ENCODE measurements at regions not wholly inside any gene's neighbourhood (a gene's known extent, or its start where the extent isn't known, plus 50 kb on each side); places are given as distances from the start of the nearest gene placed in this dataset.

- no peaks in the 10 kb centered on the region for H3K27me3 ChIP-seq (replicated peaks; ENCODE audit: insufficient read depth, low read depth, low read length, poor library complexity)
- CTCF ChIA-PET = no interaction called here
- H3K36me3 ChIP-seq (ENCODE audit: insufficient read depth, low read length, poor library complexity, severe bottlenecking) = no peaks in the 10 kb centered on the region
- POLR2A ChIA-PET (ENCODE audit: low non-redundant PET) = no interaction called here
- intact Hi-C loops (cut with micrococcal nuclease; ENCODE audit: unreplicated experiment) = no loop called here
- H3K4me3 ChIP-seq (ENCODE audit: low read depth, low read length, poor library complexity, severe bottlenecking) = no peak overlapping the region
- TF ChIP-seq EZH2 (IDR thresholded peaks at IDR 0.05; ENCODE audit: borderline replicate concordance, low read depth, low read length, poor library complexity, severe bottlenecking) = no peak
- TF ChIP-seq CTCF (conservative IDR thresholded peaks at IDR 0.05; ENCODE audit: low read depth, low read length) = no peak
- no peak for DNase-seq (ENCODE audit: low spot score)
- no peaks in the 10 kb centered on the region for H3K4me1 ChIP-seq (ENCODE audit: insufficient read depth, low read length, poor library complexity, severe bottlenecking)
- H3K9me3 ChIP-seq (ENCODE audit: low read depth, low read length, poor library complexity, severe bottlenecking) = no peaks in the 10 kb centered on the region
- no peak overlapping the region for H3K27ac ChIP-seq (ENCODE audit: low read depth, low read length, poor library complexity, severe bottlenecking)
- BruUV-seq (replicated peaks) = no TSS peak
Observed at GRCh38 chr11:97109078-97109477, 719.3 kb downstream of the JRKL start.

GRCh38 chr11:97110376-97110775 lies 720.6 kb downstream of the JRKL start:
- H3K27me3 ChIP-seq (replicated peaks; ENCODE audit: insufficient read depth, low read depth, low read length, poor library complexity) = no peaks in the 10 kb centered on the region
- ChIA-PET CTCF (no interaction called here), POLR2A (ENCODE audit: low non-redundant PET) (no interaction called here)

GRCh38 chr11:97111559-97111958 lies 721.7 kb downstream of the JRKL start:
- TF ChIP-seq CTCF (conservative IDR thresholded peaks at IDR 0.05; ENCODE audit: low read depth, low read length) = no peak
- no peak for TF ChIP-seq EZH2 (IDR thresholded peaks at IDR 0.05; ENCODE audit: borderline replicate concordance, low read depth, low read length, poor library complexity, severe bottlenecking)
- CTCF ChIA-PET = no interaction called here
- no peaks in the 10 kb centered on the region for H3K36me3 ChIP-seq (ENCODE audit: insufficient read depth, low read length, poor library complexity, severe bottlenecking)
- intact Hi-C loops (cut with micrococcal nuclease; ENCODE audit: unreplicated experiment) = no loop called here
- no TSS peak for BruUV-seq (replicated peaks)
- no peak overlapping the region for H3K4me3 ChIP-seq (ENCODE audit: low read depth, low read length, poor library complexity, severe bottlenecking)
- H3K27me3 ChIP-seq (replicated peaks; ENCODE audit: insufficient read depth, low read depth, low read length, poor library complexity) = no peaks in the 10 kb centered on the region
- no peaks in the 10 kb centered on the region for H3K4me1 ChIP-seq (ENCODE audit: insufficient read depth, low read length, poor library complexity, severe bottlenecking)
- no peak overlapping the region for H3K27ac ChIP-seq (ENCODE audit: low read depth, low read length, poor library complexity, severe bottlenecking)
- no peak for DNase-seq (ENCODE audit: low spot score)
- POLR2A ChIA-PET (ENCODE audit: low non-redundant PET) = no interaction called here
- H3K9me3 ChIP-seq (ENCODE audit: low read depth, low read length, poor library complexity, severe bottlenecking) = no peaks in the 10 kb centered on the region

More at GRCh38 chr11:97110376-97110775, 720.6 kb downstream of the JRKL start:
- H3K4me3 ChIP-seq (ENCODE audit: low read depth, low read length, poor library complexity, severe bottlenecking) = no peak overlapping the region
- H3K27ac ChIP-seq (ENCODE audit: low read depth, low read length, poor library complexity, severe bottlenecking) = no peak overlapping the region
- intact Hi-C loops (cut with micrococcal nuclease; ENCODE audit: unreplicated experiment) = no loop called here
- DNase-seq (ENCODE audit: low spot score) = no peak
- no TSS peak for BruUV-seq (replicated peaks)
- H3K36me3 ChIP-seq (ENCODE audit: insufficient read depth, low read length, poor library complexity, severe bottlenecking) = no peaks in the 10 kb centered on the region
- H3K9me3 ChIP-seq (ENCODE audit: low read depth, low read length, poor library complexity, severe bottlenecking) = no peaks in the 10 kb centered on the region
- no peak for TF ChIP-seq CTCF (conservative IDR thresholded peaks at IDR 0.05; ENCODE audit: low read depth, low read length)
- TF ChIP-seq EZH2 (IDR thresholded peaks at IDR 0.05; ENCODE audit: borderline replicate concordance, low read depth, low read length, poor library complexity, severe bottlenecking) = no peak
- no peaks in the 10 kb centered on the region for H3K4me1 ChIP-seq (ENCODE audit: insufficient read depth, low read length, poor library complexity, severe bottlenecking)

Measured in A673 (cell line).